GM19372 (cell line): ENCODE measurements at regions not wholly inside any gene's neighbourhood (a gene's known extent, or its start where the extent isn't known, plus 50 kb on each side); places are given as distances from the start of the nearest gene placed in this dataset.
"Not testable (repeated sequence)": the region's sequence is repeated elsewhere in the genome, so short reads cannot be mapped to it uniquely, and the experiment has no call there.

Experiments
- ATAC-seq: cut with Tn5 transposase; IDR thresholded peaks from one replicate; pipeline ENCODE4 v1.9.1; 2021; ENCODE audit warnings: mild to moderate bottlenecking, low read depth, moderate library complexity; ENCODE audit not compliant: unreplicated experiment

DNA sequence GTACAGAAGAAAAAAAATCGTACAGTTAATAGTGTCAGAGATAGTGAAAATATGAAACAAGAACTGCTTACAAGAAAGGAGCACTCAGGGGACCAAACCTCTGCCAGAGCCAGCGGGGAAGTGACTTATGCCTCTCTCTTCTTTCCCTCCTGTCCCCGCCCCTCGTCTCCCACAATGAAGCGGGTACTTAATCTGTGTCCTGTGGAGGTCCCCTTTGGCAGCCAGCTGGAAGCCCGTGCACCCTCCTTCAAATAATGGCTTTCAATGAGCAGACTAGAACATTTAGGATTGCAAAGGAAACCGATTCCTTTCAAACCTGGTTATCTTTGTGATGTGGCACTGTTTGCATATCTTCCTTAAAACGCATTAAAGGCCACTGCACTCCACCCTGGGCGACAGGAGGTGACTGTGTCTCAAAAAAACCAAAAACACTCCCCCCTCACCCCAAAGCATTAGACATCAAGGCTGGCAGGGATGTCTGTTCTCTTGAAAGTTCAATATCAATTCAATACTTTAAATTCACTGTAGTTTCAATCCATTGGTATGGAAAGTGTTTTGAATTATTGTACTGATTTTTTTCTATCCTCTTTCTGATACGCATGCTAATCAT, 51.7 kb downstream of the PPIAL4C start:
- not testable (repeated sequence) for ATAC-seq

DNA sequence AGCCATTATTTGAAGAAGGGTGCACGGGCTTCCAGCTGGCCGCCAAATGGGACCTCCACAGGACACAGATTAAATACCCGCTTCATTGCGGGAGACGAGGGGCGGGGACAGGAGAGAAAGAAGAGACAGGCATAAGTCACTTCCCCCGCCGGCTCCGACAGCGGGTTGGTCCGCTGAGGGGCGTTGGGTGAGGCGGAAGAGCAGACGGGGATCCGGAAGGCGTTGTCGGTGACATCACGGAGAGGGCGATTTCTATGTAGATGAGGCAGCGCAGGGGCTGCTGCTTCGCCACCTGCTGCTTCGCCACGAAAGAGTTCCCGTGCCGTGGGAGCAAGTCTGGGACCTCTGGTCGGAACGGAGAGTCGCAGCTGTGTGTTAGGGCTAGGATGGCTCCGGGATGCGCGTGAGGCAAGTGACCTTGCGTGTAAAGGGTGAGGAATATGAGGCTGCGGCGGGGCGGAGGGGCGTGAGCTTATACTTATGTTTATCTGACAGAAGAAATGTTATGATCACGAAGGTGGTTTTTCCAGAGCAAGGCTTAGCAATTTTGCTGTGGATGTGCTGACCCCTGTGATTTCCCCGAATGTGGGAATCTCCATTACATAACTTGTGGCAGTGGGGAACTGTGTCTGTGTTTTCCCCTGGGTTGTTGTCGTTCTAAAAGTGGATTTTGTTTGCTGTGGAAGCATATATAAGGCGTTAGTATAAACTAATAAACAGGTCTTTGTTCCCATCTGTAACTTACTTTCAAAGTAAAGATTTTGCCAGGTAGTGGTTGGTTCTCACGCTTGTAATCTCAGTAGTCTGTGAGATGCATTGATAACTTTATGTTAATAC, 52.9 kb downstream of the PPIAL4C start:
- ATAC-seq: peak; percentile 77

GRCh38 chr1:149638481-149638880, 54.8 kb downstream of the PPIAL4C start:
- ATAC-seq: not testable (repeated sequence)

DNA sequence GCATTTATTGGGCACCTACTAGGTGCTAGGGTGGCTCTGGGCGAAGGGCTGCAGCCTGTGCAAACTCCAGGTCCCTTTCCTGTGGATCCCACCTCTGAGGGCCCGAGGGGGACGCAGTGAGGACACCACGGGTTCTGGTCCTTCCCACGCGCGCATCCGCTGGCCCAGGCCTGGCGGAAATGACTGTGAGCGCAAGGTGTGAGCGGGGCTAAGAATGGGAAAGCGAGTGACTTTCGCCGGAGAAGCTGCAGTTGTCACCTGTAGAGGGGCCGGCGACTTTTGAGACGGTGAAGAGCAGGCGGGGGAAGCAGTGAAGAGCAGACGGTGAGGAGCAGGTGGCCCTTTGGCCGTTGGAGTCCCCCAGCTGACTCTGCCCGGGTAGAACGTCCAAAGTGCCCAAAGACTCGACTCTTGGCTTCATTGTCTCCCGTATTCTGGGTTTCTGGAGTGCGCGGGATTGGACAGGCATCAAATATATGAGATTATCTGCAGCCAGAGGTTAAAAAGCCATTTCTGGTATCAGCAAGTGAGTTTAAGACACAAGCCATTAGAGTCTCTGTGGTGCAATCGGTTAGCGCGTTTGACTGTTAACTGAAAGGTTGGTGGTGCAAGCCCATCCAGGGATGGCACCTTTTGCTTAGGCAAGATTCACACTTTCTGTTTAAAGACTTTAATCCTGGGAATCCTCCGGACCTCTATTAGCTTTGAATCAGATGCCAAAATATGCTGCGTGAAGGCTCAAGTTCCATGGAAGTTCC, 55.4 kb downstream of the PPIAL4C start:
- ATAC-seq: not testable (repeated sequence)

- ATAC-seq: not testable (repeated sequence)
Observed at GRCh38 chr1:149641179-149641578, 57.5 kb downstream of the PPIAL4C start.

DNA sequence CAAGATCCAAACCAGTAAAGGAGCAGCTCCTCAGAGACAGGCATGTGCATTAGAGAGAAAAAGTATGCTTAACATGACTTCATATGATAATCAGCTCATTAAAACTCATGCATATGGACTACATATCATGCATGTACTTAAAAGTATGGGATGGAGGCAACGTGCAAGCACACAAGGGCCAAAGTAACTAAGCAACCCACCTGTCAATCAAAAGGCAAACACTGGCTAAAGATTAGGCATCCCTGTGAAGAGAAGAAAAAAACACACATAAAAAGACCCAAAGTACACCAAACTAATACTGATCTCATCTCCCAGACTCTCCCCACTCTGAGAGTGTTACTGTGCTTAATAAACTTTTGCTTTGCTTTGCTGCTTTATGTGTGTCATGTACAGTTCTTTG, 61.2 kb downstream of the PPIAL4C start:
- ATAC-seq: not testable (repeated sequence)

DNA sequence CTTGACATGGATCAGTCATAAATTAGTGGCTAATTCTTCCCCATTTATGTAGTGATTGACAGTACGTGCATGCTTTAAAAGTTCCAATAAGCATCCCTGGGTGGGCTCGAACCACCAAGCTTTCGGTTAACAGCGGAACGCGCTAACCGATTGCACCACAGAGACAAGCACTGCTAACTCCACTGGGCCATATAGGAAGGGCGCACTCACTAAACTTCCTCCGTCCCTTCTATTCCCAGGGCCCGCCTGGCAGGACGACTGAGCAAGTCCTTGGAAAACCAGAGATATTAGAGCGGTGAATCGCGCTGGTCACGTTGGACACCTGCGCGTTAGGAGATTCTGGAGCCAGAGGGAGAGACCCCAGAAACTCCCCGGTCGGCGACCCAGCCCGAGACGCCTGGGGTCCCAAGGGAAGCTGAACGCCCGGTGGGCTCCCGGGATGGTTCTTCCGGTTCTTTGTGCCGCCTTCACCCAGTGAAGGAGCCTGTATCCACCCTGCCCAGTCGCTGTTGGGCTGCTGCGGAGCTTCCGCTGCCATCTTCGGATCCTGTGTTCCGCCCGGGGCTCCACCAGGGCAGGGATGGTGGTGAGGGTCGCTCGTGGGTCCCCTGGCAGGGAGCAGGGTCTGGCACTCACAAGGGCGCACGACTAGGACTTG, 62.8 kb downstream of the PPIAL4C start:
- ATAC-seq: not testable (repeated sequence)

GRCh38 chr1:149647018-149647373, 63.3 kb downstream of the PPIAL4C start:
- ATAC-seq: not testable (repeated sequence)

GRCh38 chr1:149657750-149658149, 74.1 kb downstream of the PPIAL4C start:
- not testable (repeated sequence) for ATAC-seq

DNA sequence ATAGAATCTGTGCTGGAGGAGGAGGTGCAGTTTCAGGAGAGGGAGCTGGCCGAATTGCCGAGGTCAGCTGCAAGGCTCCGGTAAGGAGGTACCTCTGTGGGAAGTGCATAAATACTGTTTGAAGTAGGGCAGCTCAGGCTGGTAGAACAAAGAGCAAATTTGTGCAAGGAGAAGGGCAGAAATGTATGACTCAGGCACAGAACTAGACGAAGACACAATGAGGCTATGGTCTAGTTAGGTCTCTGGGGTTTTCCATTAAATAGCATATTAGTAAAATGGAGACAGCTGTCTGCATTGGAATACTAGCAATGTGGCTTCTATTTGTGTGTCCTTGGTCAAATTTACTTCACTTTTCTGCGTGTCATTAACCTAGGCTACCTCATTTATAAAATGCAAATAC, 74.5 kb downstream of the PPIAL4C start:
- not testable (repeated sequence) for ATAC-seq

GRCh38 chr1:149664624-149665023, 81.0 kb downstream of the PPIAL4C start:
- ATAC-seq: not testable (repeated sequence)

- ATAC-seq: not testable (repeated sequence)
Observed at GRCh38 chr1:149665033-149665432, 81.4 kb downstream of the PPIAL4C start.

DNA sequence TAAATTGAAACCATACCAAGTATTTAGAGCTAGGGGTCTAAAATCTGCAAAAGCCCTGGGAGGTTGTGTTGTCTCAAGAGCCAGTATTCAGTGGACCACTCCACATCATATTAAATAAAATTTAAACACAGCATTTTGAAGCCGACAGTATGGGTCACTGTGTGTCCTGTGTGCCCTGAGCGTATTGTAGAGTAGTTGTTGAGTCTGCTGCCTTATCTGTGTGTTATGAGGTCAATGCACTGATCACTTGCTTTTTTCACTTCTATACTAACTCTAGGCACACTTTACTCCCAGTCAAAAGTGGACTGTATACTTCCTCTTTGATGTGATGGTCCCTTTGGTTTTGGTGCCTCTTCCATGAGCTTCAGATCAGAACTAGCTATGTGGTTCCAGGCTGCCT, 81.9 kb downstream of the PPIAL4C start:
- not testable (repeated sequence) for ATAC-seq

GRCh38 chr1:149673231-149673909, 89.7 kb downstream of the PPIAL4C start:
- not testable (repeated sequence) for ATAC-seq

DNA sequence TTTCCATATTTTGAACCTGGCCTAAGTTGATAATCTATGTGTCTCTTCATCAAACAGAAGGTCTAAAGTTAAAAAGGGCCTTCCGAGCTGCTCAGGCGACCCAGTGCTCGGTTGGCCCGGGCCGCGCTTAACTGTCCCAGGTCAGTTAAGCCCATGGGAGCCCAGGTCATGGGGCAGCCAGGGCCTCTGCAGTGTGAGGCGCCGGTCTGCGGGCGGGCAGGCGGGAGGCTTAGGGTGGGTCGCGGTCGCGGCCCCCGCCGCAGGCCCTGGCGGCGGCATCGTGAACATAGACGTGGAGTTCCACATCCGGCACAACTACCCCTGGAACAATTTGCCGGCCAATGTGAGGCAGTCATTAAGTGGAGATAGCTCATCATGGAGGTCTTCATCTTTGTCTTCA, 91.3 kb downstream of the PPIAL4C start:
- not testable (repeated sequence) for ATAC-seq

DNA sequence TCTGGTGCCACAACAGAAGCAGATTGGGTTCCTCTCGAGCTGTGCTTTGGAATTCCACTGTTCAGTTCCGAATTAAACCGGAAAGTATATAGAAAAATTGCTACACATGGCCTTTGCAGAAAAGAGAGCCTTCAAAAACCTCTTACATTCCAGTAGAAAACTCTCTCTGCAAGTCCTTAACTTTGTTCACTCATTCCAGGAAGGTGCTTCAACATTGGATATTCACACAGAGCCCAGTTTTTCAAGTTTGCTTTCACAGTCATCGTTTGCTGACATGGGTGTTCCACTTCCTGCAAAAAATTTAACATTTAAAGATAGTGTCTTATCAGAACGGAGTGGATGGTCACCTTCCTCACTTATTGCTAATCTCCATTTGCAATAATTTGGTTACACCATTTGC, 93.7 kb downstream of the PPIAL4C start:
- ATAC-seq: not testable (repeated sequence)

GRCh38 chr1:149686593-149687238, 95.8 kb upstream of the FCGR1A start:
- ATAC-seq: not testable (repeated sequence)

GRCh38 chr1:149691399-149691798, 91.1 kb upstream of the FCGR1A start:
- ATAC-seq: not testable (repeated sequence)

DNA sequence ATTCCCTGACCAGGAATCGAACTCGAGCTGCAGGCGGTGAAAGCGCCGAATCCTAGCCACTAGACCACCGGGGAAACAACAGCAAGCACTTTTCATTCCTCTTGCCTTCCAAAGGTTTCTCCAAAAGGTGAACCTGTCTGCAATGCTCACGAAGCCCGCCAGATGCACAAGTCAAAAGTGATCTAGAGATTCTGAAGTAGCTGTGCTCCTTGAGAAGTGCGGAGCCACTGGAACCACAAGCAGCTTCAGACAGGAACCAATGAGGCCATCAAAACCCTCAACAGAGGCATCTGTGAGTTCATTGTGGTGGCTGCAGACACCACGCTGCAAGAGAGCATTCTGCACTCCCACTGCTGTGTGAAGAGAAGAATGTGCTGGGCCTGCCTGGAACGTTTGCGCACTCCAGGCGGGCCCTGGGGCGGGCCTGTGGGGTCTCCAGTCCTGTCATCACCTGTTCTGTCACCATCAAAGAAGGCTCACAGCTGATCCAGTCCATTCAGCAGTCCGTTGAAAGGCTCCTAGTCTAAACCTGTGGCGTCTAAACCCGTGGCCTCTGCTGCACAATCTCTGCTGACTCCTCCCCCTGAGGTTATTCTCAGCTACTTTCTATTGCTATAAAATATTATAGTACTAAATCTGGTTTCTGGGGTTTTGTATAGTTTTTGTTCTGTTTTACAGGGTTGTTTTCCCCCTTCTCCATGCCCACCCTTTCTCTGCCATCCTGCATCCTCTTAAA, 89.5 kb upstream of the FCGR1A start:
- ATAC-seq: not testable (repeated sequence)
